Tibial nerve (tissue), 4 donors: ENCODE measurements at regions not wholly inside any gene's neighbourhood (a gene's known extent, or its start where the extent isn't known, plus 50 kb on each side); places are given as distances from the start of the nearest gene placed in this dataset.

Source experiments
- CTCF ChIP-seq, 5 experiments: fragments of 200-600 bp in 3 of 5; fragments of 450-650 bp in 2 of 5; sonication (generic) in 3 of 5; IDR thresholded peaks; one replicate each; pipeline ENCODE4 v1.5.1; 2016 to 2019; ENCODE audit warnings: antibody characterized with exemption in 5 of 5, mild to moderate bottlenecking in 3 of 5, moderate library complexity in 2 of 5
- EP300 ChIP-seq, 2 donors: sonication (generic); formaldehyde crosslinking; IDR thresholded peaks; one replicate each; pipeline ENCODE4 v1.6.1; 2017; ENCODE audit warnings: antibody characterized with exemption in 2 of 2, mild to moderate bottlenecking in 1 of 2
- POLR2A ChIP-seq, 2 donors: fragments of 450-650 bp; IDR thresholded peaks; one replicate each; pipeline ENCODE4 v1.6.1; 2017; ENCODE audit warnings: antibody characterized with exemption in 2 of 2, mild to moderate bottlenecking in 2 of 2, moderate library complexity in 2 of 2

GRCh38 chr5:99176186-99176585, 247.4 kb upstream of the CHD1 start:
- TF ChIP-seq EP300 (IDR thresholded peaks at IDR 0.05) (no peak), CTCF (IDR thresholded peaks at IDR 0.05) (no peak), POLR2A (IDR thresholded peaks at IDR 0.05) (no peak)
